Liver (tissue), 7 donors: ENCODE measurements at regions not wholly inside any gene's neighbourhood (a gene's known extent, or its start where the extent isn't known, plus 50 kb on each side); places are given as distances from the start of the nearest gene placed in this dataset.
"Not testable (repeated sequence)": the region's sequence is repeated elsewhere in the genome, so short reads cannot be mapped to it uniquely, and the experiment has no call there.

Experiments
- DNase-seq: peaks from one replicate; pipeline ENCODE4 v3.0.0-alpha.2; 2017; ENCODE audit warnings: low spot score
- H3K27ac ChIP-seq, 2 donors: one replicate each; pipeline ENCODE4 v1.7.0; 2013; ENCODE audit warnings: inconsistent platforms in 2 of 2, low read length in 2 of 2, control low read depth in 1 of 2, low read depth in 1 of 2, mild to moderate bottlenecking in 1 of 2
- H3K27me3 ChIP-seq, 4 donors: one replicate each; pipeline versions ENCODE4 v1.6.1 to v1.7.0; 2013; ENCODE audit warnings: low read length in 3 of 4, inconsistent platforms in 1 of 4, mild to moderate bottlenecking in 1 of 4, moderate library complexity in 1 of 4; ENCODE audit not compliant: control insufficient read depth in 4 of 4, insufficient read depth in 4 of 4
- H3K36me3 ChIP-seq, 4 donors: one replicate each; pipeline versions ENCODE4 v1.6.1 to v1.7.0; 2013; ENCODE audit warnings: low read length in 3 of 4, mild to moderate bottlenecking in 3 of 4, low read depth in 1 of 4, moderate library complexity in 1 of 4; ENCODE audit not compliant: control insufficient read depth in 4 of 4, insufficient read depth in 3 of 4
- H3K4me1 ChIP-seq, 4 donors: one replicate each; pipeline versions ENCODE4 v1.6.1 to v1.7.0; 2013; ENCODE audit warnings: low read length in 3 of 4, mild to moderate bottlenecking in 3 of 4, moderate library complexity in 1 of 4; ENCODE audit not compliant: control insufficient read depth in 4 of 4, insufficient read depth in 4 of 4
- H3K4me3 ChIP-seq, 3 donors: one replicate each; pipeline versions ENCODE4 v1.6.1 to v1.7.0; 2013; ENCODE audit warnings: low read length in 3 of 3, control low read depth in 1 of 3, low read depth in 1 of 3, mild to moderate bottlenecking in 1 of 3
- H3K9ac ChIP-seq, 2 donors: one replicate each; pipeline ENCODE4 v1.7.0; 2013; ENCODE audit warnings: low read length in 2 of 2, mild to moderate bottlenecking in 2 of 2, moderate library complexity in 2 of 2, control low read depth in 1 of 2, low read depth in 1 of 2
- H3K9me3 ChIP-seq, 4 donors: one replicate each; pipeline versions ENCODE4 v1.6.1 to v1.7.0; 2013; ENCODE audit warnings: low read length in 3 of 4; ENCODE audit not compliant: control insufficient read depth in 4 of 4
- ATF3 ChIP-seq: IDR thresholded peaks from 2 replicates; pipeline ENCODE4 v1.6.1; 2016; ENCODE audit warnings: antibody characterized with exemption
- EGR1 ChIP-seq, 2 donors: IDR thresholded peaks; 2 replicates each; pipeline ENCODE4 v1.6.1; 2016 to 2018; ENCODE audit warnings: antibody characterized with exemption in 2 of 2, low read depth in 2 of 2
- FOXA1 ChIP-seq: IDR thresholded peaks from 2 replicates; pipeline ENCODE4 v1.6.1; 2016; ENCODE audit warnings: antibody characterized with exemption
- FOXA2 ChIP-seq: IDR thresholded peaks from 2 replicates; pipeline ENCODE4 v1.6.1; 2016; ENCODE audit warnings: antibody characterized with exemption
- JUND ChIP-seq, 2 donors: IDR thresholded peaks; 2 replicates each; pipeline ENCODE4 v1.6.1; 2016; ENCODE audit warnings: antibody characterized with exemption in 2 of 2
- MAX ChIP-seq: IDR thresholded peaks from 2 replicates; pipeline ENCODE4 v1.6.1; 2016; ENCODE audit warnings: antibody characterized with exemption
- NR2F2 ChIP-seq: IDR thresholded peaks from 2 replicates; pipeline ENCODE4 v1.6.1; 2016; ENCODE audit warnings: antibody characterized with exemption
- RAD21 ChIP-seq, 2 donors: IDR thresholded peaks; 2 replicates each; pipeline ENCODE4 v1.6.1; 2016; ENCODE audit warnings: antibody characterized with exemption in 2 of 2, mild to moderate bottlenecking in 2 of 2
- REST ChIP-seq: IDR thresholded peaks from 2 replicates; pipeline ENCODE4 v1.6.1; 2016; ENCODE audit warnings: antibody characterized with exemption, mild to moderate bottlenecking
- RXRA ChIP-seq, 2 donors: IDR thresholded peaks; 2 replicates each; pipeline ENCODE4 v1.6.1; 2017 to 2018; ENCODE audit warnings: antibody characterized with exemption in 2 of 2, mild to moderate bottlenecking in 1 of 2
- SP1 ChIP-seq: IDR thresholded peaks from 2 replicates; pipeline ENCODE4 v1.6.1; 2018; ENCODE audit warnings: antibody characterized with exemption, mild to moderate bottlenecking
- YY1 ChIP-seq: IDR thresholded peaks from 2 replicates; pipeline ENCODE4 v1.6.1; 2016; ENCODE audit warnings: antibody characterized with exemption, mild to moderate bottlenecking
- ZBTB33 ChIP-seq: IDR thresholded peaks from 2 replicates; pipeline ENCODE4 v1.6.1; 2016; ENCODE audit warnings: antibody characterized with exemption
- WGBS: extraction: QIAGEN DNeasy Blood & Tissue Kit; methylation state at CpG from one replicate; pipeline ENCODE4 v1.1.7; 2013; 5-methylcytosine and 5-hydroxymethylcytosine counted together
- donor health status: healthy.
- donor health status: healthy.
- donor health status: healthy.
- donor health status: healthy.

- Histone ChIP-seq H3K27ac (no peak overlapping the region), H3K27me3 (no peaks in the 10 kb centered on the region), H3K4me1 (no peaks in the 10 kb centered on the region), H3K4me3 (no peak overlapping the region), H3K9ac (no peak overlapping the region), H3K9me3 (no peaks in the 10 kb centered on the region), H3K36me3 (no peaks in the 10 kb centered on the region)
- WGBS: 90% methylated on average over 1 of the region's 1 CpG
- TF ChIP-seq FOXA2 (no peak), MAX (no peak)
- no peak for DNase-seq
Measured at GRCh38 chr5:162956570-162956969, 480.8 kb upstream of the CCNG1 start.

- H3K9ac ChIP-seq, H3K4me3 ChIP-seq, H3K4me1 ChIP-seq, H3K36me3 ChIP-seq, H3K9me3 ChIP-seq, H3K27me3 ChIP-seq, DNase-seq, H3K27ac ChIP-seq: not testable (repeated sequence)
- 66% methylated on average over 4 of the region's 4 CpGs for WGBS
Measured at GRCh38 chr5:162964144-162964543, 473.3 kb upstream of the CCNG1 start.

GRCh38 chr5:162990063-162990462 lies 447.3 kb upstream of the CCNG1 start:
- H3K36me3 ChIP-seq: no peaks in the 10 kb centered on the region
- H3K27me3 ChIP-seq: no peaks in the 10 kb centered on the region
- no peak overlapping the region for H3K9ac ChIP-seq
- H3K4me1 ChIP-seq: no peaks in the 10 kb centered on the region
- DNase-seq: no peak
- no peak overlapping the region for H3K4me3 ChIP-seq
- H3K27ac ChIP-seq: no peak overlapping the region
- TF ChIP-seq RXRA (IDR thresholded peaks at IDR 0.05) (no peak), REST (no peak), ZBTB33 (no peak), SP1 (no peak), NR2F2 (no peak), FOXA1 (no peak), YY1 (no peak), MAX (no peak), JUND (IDR thresholded peaks at IDR 0.05) (no peak), RAD21 (IDR thresholded peaks at IDR 0.05) (no peak), EGR1 (IDR thresholded peaks at IDR 0.05; ENCODE audit: low read depth in 2 of 2) (no peak), ATF3 (no peak)
- H3K9me3 ChIP-seq: peaks cover 0 to 2% (median 0%) of the 10 kb centered on the region in 4 donors
